Prostate gland (tissue), 2 donors: ENCODE measurements at regions not wholly inside any gene's neighbourhood (a gene's known extent, or its start where the extent isn't known, plus 50 kb on each side); places are given as distances from the start of the nearest gene placed in this dataset.
A peak's percentile ranks its signal among the peaks of the same experiment; 100 is the strongest.

Source experiments
- DNase-seq: peaks from one replicate; pipeline ENCODE4 v3.0.0-alpha.2; 2019; ENCODE audit warnings: low spot score
- H3K27ac ChIP-seq, 2 donors: fragments of 200-600 bp; sonication (generic); 2 replicates each; pipeline ENCODE4 v1.5.1; 2017 to 2019
- H3K27me3 ChIP-seq: fragments of 200-600 bp; sonication (generic); replicated peaks from 2 replicates; pipeline ENCODE4 v1.5.1; 2019; ENCODE audit not compliant: insufficient read depth
- H3K36me3 ChIP-seq, 2 donors: fragments of 200-600 bp; sonication (generic); 1 replicate in 1 of 2; 2 replicates in 1 of 2; pipeline versions ENCODE4 v1.5.1 to v1.8.1; 2017 to 2019
- H3K4me1 ChIP-seq: fragments of 200-600 bp; sonication (generic); replicated peaks from 2 replicates; pipeline ENCODE4 v1.5.1; 2019
- H3K4me3 ChIP-seq, 2 donors: fragments of 200-600 bp; sonication (generic); 2 replicates each; pipeline ENCODE4 v1.5.1; 2017 to 2019
- H3K9me3 ChIP-seq: fragments of 200-600 bp; sonication (generic); 2 replicates; pipeline ENCODE4 v1.5.1; 2017
- POLR2A ChIP-seq: fragments of 450-650 bp; IDR thresholded peaks from one replicate; pipeline ENCODE4 v1.6.1; 2016; ENCODE audit warnings: antibody characterized with exemption, mild to moderate bottlenecking
- POLR2AphosphoS5 ChIP-seq: sonication (generic); formaldehyde crosslinking; IDR thresholded peaks from one replicate; pipeline ENCODE4 v1.6.1; 2017; ENCODE audit warnings: antibody characterized with exemption
- WGBS: methylation state at CpG from one replicate; pipeline ENCODE4 v1.1.5; 2018; 5-methylcytosine and 5-hydroxymethylcytosine counted together
- intact Hi-C: fragments of 100-400 bp; cut with DNase I; formaldehyde crosslinking; loops from one replicate; pipeline ENCODE4 v1.14.2; 2022
- small RNA-seq, 2 donors: library from RNA; depleted of rRNA; stranded (forward); fragments of <200 nt; gene quantifications; one replicate each; pipeline ENCODE3, GENCODE V24; 2016
- TF ChIP-seq, protein P1 (sequence below), 4 experiments: fragments of 200-600 bp in 2 of 4; fragments of 450-650 bp in 2 of 4; sonication (generic) in 2 of 4; IDR thresholded peaks; 1 replicate in 3 of 4; 2 replicates in 1 of 4; pipeline ENCODE4 v1.5.1; 2016 to 2019; ENCODE audit warnings: antibody characterized with exemption in 4 of 4, mild to moderate bottlenecking in 2 of 4, moderate library complexity in 2 of 4

GRCh38 chr1:116322752-116323405 lies 50.2 kb upstream of the ATP1A1 start:
- Histone ChIP-seq H3K27ac (no peak overlapping the region), H3K36me3 (no peaks in the 10 kb centered on the region), H3K4me1 (peaks cover 4% of the 10 kb centered on the region), H3K27me3 (no peaks in the 10 kb centered on the region), H3K9me3 (no peaks in the 10 kb centered on the region), H3K4me3 (no peak overlapping the region)
- intact Hi-C loops, result no loop called here
- peak; percentile 43 for TF ChIP-seq POLR2AphosphoS5
- no peak for TF ChIP-seq POLR2A
- TF ChIP-seq, protein P1, sequence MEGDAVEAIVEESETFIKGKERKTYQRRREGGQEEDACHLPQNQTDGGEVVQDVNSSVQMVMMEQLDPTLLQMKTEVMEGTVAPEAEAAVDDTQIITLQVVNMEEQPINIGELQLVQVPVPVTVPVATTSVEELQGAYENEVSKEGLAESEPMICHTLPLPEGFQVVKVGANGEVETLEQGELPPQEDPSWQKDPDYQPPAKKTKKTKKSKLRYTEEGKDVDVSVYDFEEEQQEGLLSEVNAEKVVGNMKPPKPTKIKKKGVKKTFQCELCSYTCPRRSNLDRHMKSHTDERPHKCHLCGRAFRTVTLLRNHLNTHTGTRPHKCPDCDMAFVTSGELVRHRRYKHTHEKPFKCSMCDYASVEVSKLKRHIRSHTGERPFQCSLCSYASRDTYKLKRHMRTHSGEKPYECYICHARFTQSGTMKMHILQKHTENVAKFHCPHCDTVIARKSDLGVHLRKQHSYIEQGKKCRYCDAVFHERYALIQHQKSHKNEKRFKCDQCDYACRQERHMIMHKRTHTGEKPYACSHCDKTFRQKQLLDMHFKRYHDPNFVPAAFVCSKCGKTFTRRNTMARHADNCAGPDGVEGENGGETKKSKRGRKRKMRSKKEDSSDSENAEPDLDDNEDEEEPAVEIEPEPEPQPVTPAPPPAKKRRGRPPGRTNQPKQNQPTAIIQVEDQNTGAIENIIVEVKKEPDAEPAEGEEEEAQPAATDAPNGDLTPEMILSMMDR (IDR thresholded peaks at IDR 0.05), result no peak
- no peak for DNase-seq
- WGBS, result 43% methylated on average over 3 of the region's 3 CpGs

Small RNA genes lying in the stretch of these regions (small RNA-seq; reads per million reads assigned to genes)
- gene RF00012, result 0 reads per million in 2 donors
